Kidney epithelial cell (primary cell): ENCODE measurements at regions not wholly inside any gene's neighbourhood (a gene's known extent, or its start where the extent isn't known, plus 50 kb on each side); places are given as distances from the start of the nearest gene placed in this dataset.

Experiments used
- DNase-seq: peaks from one replicate; pipeline ENCODE4 v3.0.0-alpha.2; 2010; ENCODE audit warnings: low read depth
- H3K27me3 ChIP-seq: 2 replicates; pipeline ENCODE4 v1.6.0; 2011; ENCODE audit warnings: low read length; ENCODE audit not compliant: control insufficient read depth, insufficient read depth
- H3K36me3 ChIP-seq: 2 replicates; pipeline ENCODE4 v1.5.1; 2011; ENCODE audit warnings: low read length; ENCODE audit not compliant: control insufficient read depth, insufficient read depth
- H3K4me3 ChIP-seq: 2 replicates; pipeline ENCODE4 v1.5.1; 2011; ENCODE audit warnings: low read depth, mild to moderate bottlenecking, control low read depth, low read length
- CTCF ChIP-seq: IDR thresholded peaks from 2 replicates; pipeline ENCODE4 v1.5.1; 2011; ENCODE audit warnings: mild to moderate bottlenecking, moderate library complexity, low read length, control low read depth, inconsistent platforms; ENCODE audit not compliant: insufficient read depth, poor library complexity, severe bottlenecking

GRCh38 chr2:187718092-187718491 lies 163.9 kb upstream of the TFPI start:
- Histone ChIP-seq H3K4me3 (no peak overlapping the region), H3K27me3 (no peaks in the 10 kb centered on the region), H3K36me3 (no peaks in the 10 kb centered on the region)
- no peak for DNase-seq
- no peak for TF ChIP-seq CTCF

DNA sequence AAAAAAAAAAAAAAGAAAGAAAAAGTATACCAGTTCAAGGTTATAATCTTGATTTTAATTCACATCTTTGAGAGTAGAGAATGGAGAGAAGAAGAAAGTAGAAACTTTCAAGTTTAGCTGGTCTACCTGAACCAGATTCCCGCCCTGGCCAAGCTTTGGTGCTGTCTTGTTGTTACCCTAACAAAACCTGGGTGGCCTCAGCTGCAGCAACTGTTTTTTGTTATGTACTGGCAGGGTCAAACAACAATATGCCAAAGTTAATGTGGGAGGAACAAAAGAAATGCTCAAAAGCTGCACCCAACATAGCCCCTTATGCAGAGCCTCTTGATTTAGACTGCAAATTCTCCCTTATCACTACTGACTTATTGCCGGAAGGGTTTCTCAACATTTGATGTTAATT lies 165.3 kb upstream of the TFPI start:
- Histone ChIP-seq H3K4me3 (no peak overlapping the region), H3K36me3 (no peaks in the 10 kb centered on the region), H3K27me3 (no peaks in the 10 kb centered on the region)
- DNase-seq: no peak
- no peak for TF ChIP-seq CTCF

DNA sequence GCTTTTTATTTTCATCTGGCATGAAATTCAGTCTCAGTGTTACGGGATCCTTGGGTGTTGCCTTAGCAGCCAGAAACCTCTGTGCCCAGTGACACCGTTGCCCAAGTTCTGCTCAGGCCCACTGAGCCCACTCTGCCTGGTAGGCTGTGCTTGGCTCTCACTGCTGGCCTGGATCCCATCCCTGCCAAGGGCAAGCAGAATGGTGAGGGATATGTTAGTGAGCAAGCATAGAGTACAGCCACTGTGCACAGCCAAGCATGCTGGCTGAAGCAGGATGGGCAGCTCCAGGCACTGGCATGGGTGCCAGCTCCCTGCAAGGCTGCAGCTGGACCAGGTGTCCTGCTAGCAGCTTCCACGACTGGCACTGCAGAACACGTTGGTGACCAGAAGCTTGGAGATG lies 194.7 kb upstream of the TFPI start:
- no peaks in the 10 kb centered on the region for H3K27me3 ChIP-seq
- no peak for TF ChIP-seq CTCF
- no peak overlapping the region for H3K4me3 ChIP-seq
- DNase-seq: no peak
- no peaks in the 10 kb centered on the region for H3K36me3 ChIP-seq

DNA sequence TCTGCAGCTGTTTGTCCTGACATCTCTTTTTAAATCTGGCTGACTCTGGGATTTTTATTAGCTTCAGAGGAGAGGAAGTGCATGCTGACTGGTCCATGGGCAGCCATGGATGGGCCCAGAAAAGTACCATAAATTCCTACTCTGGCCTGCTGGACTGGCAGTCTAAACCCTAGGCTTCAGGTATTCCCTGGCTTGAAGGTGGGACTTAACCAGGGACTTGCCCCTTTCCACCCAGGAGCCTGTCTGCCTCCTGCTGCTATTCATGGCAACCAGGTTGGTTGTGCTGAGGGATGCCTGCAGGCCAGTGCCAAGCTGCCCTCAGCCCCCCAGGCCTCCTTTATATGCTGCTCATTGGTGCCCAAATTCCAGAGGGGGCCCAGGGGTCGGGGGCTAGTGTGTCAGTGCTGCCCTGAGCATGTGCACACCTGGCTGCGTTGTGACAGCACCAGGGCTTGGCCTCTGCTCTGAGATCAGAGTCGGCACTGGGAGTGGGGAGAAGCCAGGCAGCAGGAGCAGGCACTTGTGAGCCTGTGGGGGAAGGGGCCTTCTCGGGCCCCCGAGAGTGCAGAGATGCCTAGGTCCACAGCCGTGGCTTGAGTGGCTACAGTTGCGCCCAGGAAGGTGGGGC lies 195.7 kb upstream of the TFPI start:
- Histone ChIP-seq H3K27me3 (no peaks in the 10 kb centered on the region), H3K36me3 (no peaks in the 10 kb centered on the region), H3K4me3 (no peak overlapping the region)
- TF ChIP-seq CTCF: no peak
- no peak for DNase-seq

- no peak overlapping the region for H3K4me3 ChIP-seq
- no peaks in the 10 kb centered on the region for H3K27me3 ChIP-seq
- no peak for TF ChIP-seq CTCF
- no peaks in the 10 kb centered on the region for H3K36me3 ChIP-seq
- DNase-seq: no peak
These were observed 214.8 kb upstream of the TFPI start for GRCh38 chr2:187768995-187769394.

GRCh38 chr2:187769437-187769836 lies 215.2 kb upstream of the TFPI start:
- no peak overlapping the region for H3K4me3 ChIP-seq
- no peaks in the 10 kb centered on the region for H3K36me3 ChIP-seq
- no peak for DNase-seq
- no peaks in the 10 kb centered on the region for H3K27me3 ChIP-seq
- TF ChIP-seq CTCF: no peak
